Stomach smooth muscle (tissue), 2 donors: ENCODE measurements at regions not wholly inside any gene's neighbourhood (a gene's known extent, or its start where the extent isn't known, plus 50 kb on each side); places are given as distances from the start of the nearest gene placed in this dataset.

Experiments used
- H3K27ac ChIP-seq: one replicate; pipeline ENCODE4 v1.7.0; 2013; ENCODE audit warnings: mild to moderate bottlenecking, low read length, inconsistent platforms
- H3K27me3 ChIP-seq, 2 donors: one replicate each; pipeline ENCODE4 v1.7.0; 2013; ENCODE audit warnings: low read length in 2 of 2; ENCODE audit not compliant: insufficient read depth in 2 of 2, control insufficient read depth in 1 of 2
- H3K36me3 ChIP-seq, 2 donors: one replicate each; pipeline ENCODE4 v1.7.0; 2013; ENCODE audit warnings: low read length in 2 of 2; ENCODE audit not compliant: control insufficient read depth in 2 of 2, insufficient read depth in 2 of 2
- H3K4me1 ChIP-seq: one replicate; pipeline ENCODE4 v1.7.0; 2013; ENCODE audit warnings: low read length; ENCODE audit not compliant: control insufficient read depth, insufficient read depth
- H3K4me3 ChIP-seq, 2 donors: one replicate each; pipeline ENCODE4 v1.7.0; 2013; ENCODE audit warnings: low read length in 2 of 2
- H3K9ac ChIP-seq, 2 donors: one replicate each; pipeline ENCODE4 v1.7.0; 2013; ENCODE audit warnings: low read length in 2 of 2, mild to moderate bottlenecking in 1 of 2
- H3K9me3 ChIP-seq, 2 donors: one replicate each; pipeline ENCODE4 v1.7.0; 2013; ENCODE audit warnings: low read length in 2 of 2; ENCODE audit not compliant: control insufficient read depth in 2 of 2
- donor health status: healthy.
- donor health status: Pancreatic carcinoma.

DNA sequence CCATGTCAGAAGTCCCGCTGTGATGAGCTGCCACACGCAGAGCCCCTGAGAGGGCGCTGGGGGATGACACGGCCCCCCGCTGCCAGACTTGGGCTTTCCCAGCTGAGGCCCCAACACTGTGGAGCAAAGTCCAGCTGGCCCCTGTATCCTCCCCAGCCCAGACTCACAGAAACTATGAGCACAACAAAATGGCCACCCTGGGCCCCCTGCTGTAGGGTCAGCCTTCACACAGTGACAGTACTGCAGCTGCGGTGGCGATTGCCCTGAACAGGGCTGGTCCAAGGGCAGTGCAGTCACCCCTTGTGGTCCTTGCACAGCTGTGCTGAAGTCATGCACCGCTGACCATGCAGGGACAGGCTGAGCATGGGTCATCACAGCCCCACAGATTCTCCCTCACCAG is 78.2 kb upstream of the CST7 start:
- no peaks in the 10 kb centered on the region for H3K9me3 ChIP-seq
- no peaks in the 10 kb centered on the region for H3K4me1 ChIP-seq
- H3K27me3 ChIP-seq = no peaks in the 10 kb centered on the region
- H3K36me3 ChIP-seq = no peaks in the 10 kb centered on the region
- H3K9ac ChIP-seq = no peak overlapping the region
- H3K27ac ChIP-seq = no peak overlapping the region
- no peak overlapping the region for H3K4me3 ChIP-seq

DNA sequence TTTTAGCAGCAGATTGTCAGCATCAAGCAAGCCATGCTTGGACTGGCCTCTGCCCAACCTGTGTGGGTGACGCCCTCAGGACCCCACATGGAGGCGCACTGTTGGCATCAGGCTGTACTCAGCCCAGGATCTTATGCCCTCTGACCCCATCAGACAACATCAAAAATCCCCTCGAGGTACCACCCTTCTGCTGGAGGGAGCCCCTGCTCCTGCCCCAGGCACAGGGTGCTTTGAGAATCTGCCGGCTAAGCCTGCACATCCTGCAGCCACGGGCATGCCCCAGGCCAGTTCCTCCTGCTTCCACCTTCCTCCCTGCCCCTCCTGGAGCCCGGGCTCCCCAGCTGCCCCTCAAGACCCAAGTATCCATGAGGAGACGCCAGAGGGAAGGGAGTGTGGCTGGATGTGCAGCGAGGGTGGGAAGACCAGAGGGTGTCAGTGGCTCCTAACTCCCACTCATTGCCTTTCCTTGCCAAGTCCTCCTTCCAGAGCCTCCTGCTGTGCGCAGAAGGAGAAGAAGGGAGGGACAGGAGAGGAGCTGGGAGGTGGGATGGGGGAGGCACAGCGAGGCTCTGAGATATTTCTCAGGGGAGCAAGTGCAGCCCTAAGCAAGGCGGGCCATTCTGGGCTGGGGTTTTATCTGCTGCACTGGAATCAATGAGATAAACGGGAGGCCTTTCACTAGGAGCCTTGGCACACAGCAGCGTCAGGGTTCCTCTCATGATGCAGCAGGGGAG is 77.4 kb upstream of the CST7 start:
- no peak overlapping the region for H3K9ac ChIP-seq
- H3K27me3 ChIP-seq = no peaks in the 10 kb centered on the region
- no peaks in the 10 kb centered on the region for H3K36me3 ChIP-seq
- no peaks in the 10 kb centered on the region for H3K9me3 ChIP-seq
- no peak overlapping the region for H3K27ac ChIP-seq
- no peak overlapping the region for H3K4me3 ChIP-seq
- H3K4me1 ChIP-seq = no peaks in the 10 kb centered on the region

DNA sequence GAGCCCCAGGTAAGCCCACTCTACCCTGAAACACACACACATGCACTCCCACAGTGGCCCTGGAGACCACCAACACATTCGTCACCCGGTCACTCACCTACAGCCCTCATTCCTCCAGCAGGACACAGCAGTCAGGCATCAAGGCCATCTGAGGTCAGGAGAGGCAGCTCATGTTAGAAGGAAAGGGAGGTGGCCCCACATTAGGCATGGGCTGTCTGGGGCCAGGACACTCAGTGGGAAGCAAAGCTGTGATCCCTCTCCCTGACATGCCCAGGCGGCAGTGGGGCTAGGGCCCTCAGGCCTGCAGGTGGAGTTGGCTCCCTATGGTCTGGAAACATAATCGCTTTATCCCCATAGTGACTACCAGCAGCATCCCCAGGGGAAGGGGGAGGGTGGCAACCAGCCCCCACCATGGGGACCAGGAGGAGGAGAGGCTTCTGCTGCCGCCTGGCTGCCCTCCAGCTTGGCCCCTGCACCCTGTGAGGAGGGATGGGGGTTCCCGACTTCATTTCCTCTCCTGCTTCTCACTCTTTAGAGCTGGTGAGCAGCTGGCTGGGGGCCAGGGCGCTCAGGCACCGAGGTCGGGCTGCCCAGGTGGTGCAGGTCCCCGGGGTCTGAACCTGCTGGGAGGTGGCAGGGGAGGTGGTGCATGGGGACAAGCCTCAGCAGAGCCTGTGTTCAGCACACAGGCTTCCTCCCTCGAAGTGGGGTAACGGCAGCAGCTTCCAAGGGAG is 76.6 kb upstream of the CST7 start:
- no peaks in the 10 kb centered on the region for H3K36me3 ChIP-seq
- no peak overlapping the region for H3K27ac ChIP-seq
- H3K4me1 ChIP-seq = no peaks in the 10 kb centered on the region
- H3K9me3 ChIP-seq = no peaks in the 10 kb centered on the region
- no peak overlapping the region for H3K4me3 ChIP-seq
- H3K27me3 ChIP-seq = no peaks in the 10 kb centered on the region
- H3K9ac ChIP-seq = no peak overlapping the region

DNA sequence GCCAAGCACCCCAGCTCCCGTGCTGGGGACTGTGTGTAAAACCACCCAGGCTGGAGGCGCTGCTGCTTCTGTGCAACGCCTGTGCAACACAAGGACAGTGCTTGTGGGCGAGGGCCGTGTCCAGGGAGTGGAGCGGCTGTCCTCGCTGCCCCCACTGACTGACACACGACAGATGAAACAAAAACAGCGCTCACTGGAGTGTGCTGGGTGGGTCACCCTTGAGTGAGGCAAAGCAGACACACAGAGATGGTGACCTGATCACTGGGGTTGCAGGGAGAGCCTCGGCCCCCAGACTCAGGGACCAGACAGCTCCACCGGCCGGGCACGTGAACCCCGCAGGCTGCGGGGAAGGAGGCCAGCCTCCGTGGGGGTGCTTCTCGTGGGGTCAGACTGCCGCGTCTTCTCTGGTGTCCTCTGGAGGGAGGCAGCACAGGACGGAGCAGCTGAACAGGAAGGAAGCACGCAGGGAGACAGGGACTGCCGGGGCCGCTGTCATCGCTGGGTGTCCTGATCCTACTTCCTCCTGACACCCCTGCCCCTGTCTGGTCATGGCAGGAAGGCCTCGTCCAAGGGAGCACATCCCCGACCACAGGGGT is 75.9 kb upstream of the CST7 start:
- Histone ChIP-seq H3K27ac (no peak overlapping the region), H3K4me1 (no peaks in the 10 kb centered on the region), H3K9ac (no peak overlapping the region), H3K4me3 (no peak overlapping the region), H3K27me3 (no peaks in the 10 kb centered on the region), H3K36me3 (no peaks in the 10 kb centered on the region), H3K9me3 (no peaks in the 10 kb centered on the region)

DNA sequence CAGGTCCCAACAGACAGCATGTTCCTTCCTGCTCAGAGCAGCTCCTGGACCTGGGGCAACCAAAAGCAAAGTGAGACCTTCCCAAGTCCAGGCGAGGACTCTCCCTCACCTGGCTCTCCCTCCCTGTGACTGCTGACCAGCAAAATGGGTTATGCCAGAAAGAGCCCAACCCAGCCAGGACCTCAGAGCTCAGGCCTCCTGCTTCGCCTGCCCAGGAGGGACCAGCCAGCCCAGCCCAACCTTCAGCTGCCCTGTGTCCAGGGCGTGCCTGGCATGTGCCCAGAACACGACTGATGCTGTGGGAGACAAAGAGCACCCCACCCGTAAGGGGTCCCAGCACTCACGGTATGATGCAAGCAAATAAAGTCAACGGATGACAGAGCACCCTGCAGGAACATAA is 74.0 kb upstream of the CST7 start:
- no peak overlapping the region for H3K9ac ChIP-seq
- no peaks in the 10 kb centered on the region for H3K9me3 ChIP-seq
- no peaks in the 10 kb centered on the region for H3K27me3 ChIP-seq
- H3K27ac ChIP-seq = no peak overlapping the region
- H3K36me3 ChIP-seq = no peaks in the 10 kb centered on the region
- no peak overlapping the region for H3K4me3 ChIP-seq
- H3K4me1 ChIP-seq = no peaks in the 10 kb centered on the region

DNA sequence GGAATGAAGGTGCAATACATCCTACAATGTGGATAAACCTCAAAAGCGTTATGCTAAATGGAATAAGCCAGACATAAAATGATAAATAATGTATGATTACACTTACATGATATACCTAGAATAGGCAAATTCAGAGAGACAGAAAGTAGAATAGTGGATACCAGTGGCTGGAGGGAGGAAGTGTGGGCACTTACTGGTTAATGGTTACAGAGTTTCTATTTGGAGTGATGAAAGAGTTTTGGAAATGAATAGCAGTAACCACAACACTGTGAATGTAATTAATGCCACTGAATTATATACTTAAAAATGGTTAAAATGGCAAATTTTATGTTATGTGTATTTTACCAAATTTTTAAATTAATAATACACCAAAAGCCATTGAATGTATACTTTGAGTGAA is 71.4 kb upstream of the CST7 start:
- H3K9me3 ChIP-seq = peaks cover 0 to 7% of the 10 kb centered on the region in 2 donors
- no peaks in the 10 kb centered on the region for H3K36me3 ChIP-seq
- no peak overlapping the region for H3K4me3 ChIP-seq
- no peaks in the 10 kb centered on the region for H3K4me1 ChIP-seq
- no peaks in the 10 kb centered on the region for H3K27me3 ChIP-seq
- H3K27ac ChIP-seq = no peak overlapping the region
- no peak overlapping the region for H3K9ac ChIP-seq

DNA sequence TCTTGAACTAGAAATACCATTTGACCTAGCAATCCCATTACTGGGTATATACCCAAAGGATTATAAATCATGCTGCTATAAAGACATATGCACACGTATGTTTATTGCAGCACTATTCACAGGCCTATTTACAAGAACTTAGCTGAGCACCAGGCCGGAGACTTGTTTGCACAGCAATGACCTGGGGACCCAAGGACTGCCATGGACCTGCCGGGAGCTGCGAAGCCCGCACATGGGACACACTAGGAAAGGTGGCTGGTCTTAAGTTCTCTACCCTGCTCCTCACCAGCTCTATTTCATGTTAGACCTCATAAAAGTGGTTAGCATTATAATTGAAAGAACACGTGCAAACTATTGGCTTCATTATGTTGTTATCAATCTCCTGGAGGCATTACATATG is 70.4 kb upstream of the CST7 start:
- no peaks in the 10 kb centered on the region for H3K4me1 ChIP-seq
- H3K9ac ChIP-seq = no peak overlapping the region
- no peaks in the 10 kb centered on the region for H3K27me3 ChIP-seq
- H3K4me3 ChIP-seq = no peak overlapping the region
- no peak overlapping the region for H3K27ac ChIP-seq
- H3K9me3 ChIP-seq = peaks cover 0 to 10% of the 10 kb centered on the region in 2 donors
- H3K36me3 ChIP-seq = no peaks in the 10 kb centered on the region

DNA sequence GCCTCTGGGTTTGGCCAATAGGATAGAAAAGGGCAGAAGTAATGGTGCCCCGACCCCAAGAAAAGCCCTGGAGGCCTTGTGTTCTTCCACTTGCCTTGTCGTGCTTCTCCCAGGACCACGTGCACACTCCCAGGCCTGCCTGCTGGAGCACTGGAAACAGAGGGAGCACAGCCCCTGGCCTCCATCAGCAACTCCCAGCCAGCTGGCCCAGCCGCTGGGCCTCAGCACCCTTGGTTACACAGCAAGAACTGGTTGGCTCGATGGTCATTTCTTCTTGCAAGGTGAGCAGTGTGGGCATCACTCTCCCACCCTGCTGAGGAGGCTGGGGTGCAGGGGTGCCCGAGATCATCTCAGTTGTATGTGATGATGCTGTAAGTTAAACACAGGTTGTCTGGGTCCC is 69.2 kb upstream of the CST7 start:
- Histone ChIP-seq H3K36me3 (no peaks in the 10 kb centered on the region), H3K4me3 (no peak overlapping the region), H3K27ac (no peak overlapping the region), H3K27me3 (no peaks in the 10 kb centered on the region), H3K9me3 (peaks cover 0 to 10% of the 10 kb centered on the region in 2 donors), H3K9ac (no peak overlapping the region), H3K4me1 (no peaks in the 10 kb centered on the region)

DNA sequence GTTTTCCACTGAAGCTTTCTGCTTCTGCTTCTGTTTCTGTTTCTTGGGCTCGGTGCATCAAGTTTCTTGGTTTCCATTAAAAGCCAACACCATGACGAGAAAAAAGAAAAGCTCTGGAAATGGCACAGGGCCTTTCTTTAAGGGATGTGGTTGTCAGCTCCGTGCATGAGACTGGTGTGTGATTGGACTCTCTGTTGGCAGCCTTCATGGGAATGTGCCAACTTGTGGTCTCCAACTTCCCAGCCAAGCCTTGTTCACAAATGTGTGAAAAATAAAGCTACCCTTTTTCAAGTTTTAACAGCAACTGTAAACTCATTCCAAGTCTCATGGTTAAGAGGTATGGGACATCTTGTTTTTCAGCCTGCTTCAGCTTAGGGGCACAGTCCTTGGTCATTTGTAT is 68.7 kb upstream of the CST7 start:
- no peak overlapping the region for H3K27ac ChIP-seq
- H3K4me1 ChIP-seq = no peaks in the 10 kb centered on the region
- peaks cover 0 to 10% of the 10 kb centered on the region in 2 donors for H3K9me3 ChIP-seq
- no peak overlapping the region for H3K4me3 ChIP-seq
- H3K9ac ChIP-seq = no peak overlapping the region
- no peaks in the 10 kb centered on the region for H3K27me3 ChIP-seq
- no peaks in the 10 kb centered on the region for H3K36me3 ChIP-seq

DNA sequence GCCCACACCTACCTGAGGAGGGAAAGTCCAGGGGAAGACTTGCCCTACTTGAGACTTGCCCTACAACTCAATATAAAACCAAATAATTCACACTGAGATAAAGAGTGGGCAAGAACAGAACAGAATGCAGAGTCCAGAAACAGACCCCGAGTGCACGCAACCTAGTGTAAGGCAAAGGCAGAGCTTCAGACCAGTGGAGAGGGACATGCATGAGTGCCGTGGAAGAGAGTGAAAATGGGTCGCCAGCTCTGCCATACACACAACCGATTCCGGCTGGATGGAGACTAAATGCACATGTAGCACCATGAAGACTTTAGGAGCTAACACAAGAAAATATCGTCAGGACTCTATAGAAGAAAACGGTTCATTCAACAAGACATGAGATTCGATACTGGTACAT is 58.8 kb upstream of the CST7 start:
- Histone ChIP-seq H3K27ac (no peak overlapping the region), H3K4me3 (no peak overlapping the region), H3K4me1 (no peaks in the 10 kb centered on the region), H3K9ac (no peak overlapping the region), H3K36me3 (no peaks in the 10 kb centered on the region), H3K27me3 (no peaks in the 10 kb centered on the region), H3K9me3 (no peaks in the 10 kb centered on the region)
